Hepatocyte (in vitro differentiated cells): ENCODE measurements at regions not wholly inside any gene's neighbourhood (a gene's known extent, or its start where the extent isn't known, plus 50 kb on each side); places are given as distances from the start of the nearest gene placed in this dataset.

Experiments used
- DNase-seq: peaks from one replicate; pipeline ENCODE4 v3.0.0-alpha.2; 2016; ENCODE audit warnings: low spot score
- H2AFZ ChIP-seq: fragments of 200-600 bp; sonication (generic); 2 replicates; pipeline ENCODE4 v1.6.0; 2016; ENCODE audit warnings: antibody characterized with exemption, mild to moderate bottlenecking
- H3K27ac ChIP-seq: fragments of 200-600 bp; sonication (generic); 2 replicates; pipeline ENCODE4 v1.5.1; 2016; ENCODE audit warnings: mild to moderate bottlenecking
- H3K27me3 ChIP-seq: fragments of 200-600 bp; sonication (generic); 2 replicates; pipeline ENCODE4 v1.6.1; 2016
- H3K36me3 ChIP-seq: fragments of 200-600 bp; sonication (generic); replicated peaks from 2 replicates; pipeline ENCODE4 v1.5.1; 2016; ENCODE audit warnings: low read depth; ENCODE audit not compliant: insufficient read depth
- H3K4me1 ChIP-seq: fragments of 200-600 bp; sonication (generic); 2 replicates; pipeline ENCODE4 v1.5.1; 2016; ENCODE audit warnings: mild to moderate bottlenecking, moderate library complexity; ENCODE audit not compliant: insufficient read depth
- H3K4me2 ChIP-seq: fragments of 200-600 bp; sonication (generic); 2 replicates; pipeline ENCODE4 v1.6.0; 2016
- H3K4me3 ChIP-seq: fragments of 200-600 bp; sonication (generic); 2 replicates; pipeline ENCODE4 v1.5.1; 2016; ENCODE audit warnings: mild to moderate bottlenecking
- H3K79me2 ChIP-seq: fragments of 200-600 bp; sonication (generic); 2 replicates; pipeline ENCODE4 v1.6.0; 2017; ENCODE audit warnings: mild to moderate bottlenecking
- H3K9me2 ChIP-seq: fragments of 200-600 bp; sonication (generic); replicated peaks from 2 replicates; pipeline ENCODE4 v1.6.0; 2017; ENCODE audit warnings: mild to moderate bottlenecking; ENCODE audit not compliant: insufficient read depth
- H3K9me3 ChIP-seq: fragments of 200-600 bp; sonication (generic); 2 replicates; pipeline ENCODE4 v1.5.1; 2016; ENCODE audit warnings: low read depth, mild to moderate bottlenecking
- H4K20me1 ChIP-seq: fragments of 200-600 bp; sonication (generic); 2 replicates; pipeline ENCODE4 v1.6.0; 2016; ENCODE audit warnings: mild to moderate bottlenecking; ENCODE audit not compliant: insufficient read depth, poor library complexity, severe bottlenecking
- CTCF ChIP-seq: fragments of 200-600 bp; sonication (generic); IDR thresholded peaks from 2 replicates; pipeline ENCODE4 v1.5.1; 2016; ENCODE audit warnings: antibody characterized with exemption, mild to moderate bottlenecking; ENCODE audit not compliant: poor library complexity
- EZH2 ChIP-seq: fragments of 200-600 bp; sonication (generic); IDR thresholded peaks from 2 replicates; pipeline ENCODE4 v1.6.1; 2016; ENCODE audit warnings: antibody characterized with exemption, mild to moderate bottlenecking, borderline replicate concordance
- EZH2phosphoT487 ChIP-seq: fragments of 200-600 bp; sonication (generic); IDR thresholded peaks from one replicate; pipeline ENCODE4 v1.6.1; 2018; ENCODE audit warnings: antibody characterized with exemption, mild to moderate bottlenecking, low read depth, moderate library complexity; ENCODE audit not compliant: unreplicated experiment, severe bottlenecking
- WGBS: methylation state at CpG from one replicate; pipeline ENCODE4 v1.1.6; 2016; ENCODE audit warnings: low lambda C conversion rate; ENCODE audit errors: missing lambda C conversion rate; 5-methylcytosine and 5-hydroxymethylcytosine counted together

- Histone ChIP-seq H3K4me3 (no peak overlapping the region), H3K9me2 (no peaks in the 10 kb centered on the region), H3K79me2 (no peaks in the 10 kb centered on the region), H2AFZ (no peak overlapping the region), H3K27ac (no peak overlapping the region), H3K9me3 (no peaks in the 10 kb centered on the region), H3K27me3 (no peaks in the 10 kb centered on the region), H3K4me1 (peaks cover 9% of the 10 kb centered on the region), H4K20me1 (no peaks in the 10 kb centered on the region), H3K4me2 (no peak overlapping the region), H3K36me3 (no peaks in the 10 kb centered on the region)
- 62% methylated on average over 1 of the region's 1 CpG for WGBS
- no peak for DNase-seq
- TF ChIP-seq EZH2phosphoT487, result no peak
- TF ChIP-seq EZH2, result no peak
- no peak for TF ChIP-seq CTCF
These were observed 71.1 kb downstream of the CXCL12 start for GRCh38 chr10:44313761-44314165.

- WGBS, result 78% methylated on average over 3 of the region's 3 CpGs
- H4K20me1 ChIP-seq, result no peaks in the 10 kb centered on the region
These were observed 72.5 kb downstream of the CXCL12 start for GRCh38 chr10:44312401-44312800.

GRCh38 chr10:44311563-44312051 lies 73.3 kb downstream of the CXCL12 start:
- no peaks in the 10 kb centered on the region for H4K20me1 ChIP-seq

More at GRCh38 chr10:44312401-44312800, 72.5 kb downstream of the CXCL12 start:
- H3K9me2 ChIP-seq, result no peaks in the 10 kb centered on the region
- TF ChIP-seq CTCF (no peak), EZH2phosphoT487 (no peak), EZH2 (no peak)
- H2AFZ ChIP-seq, result no peak overlapping the region
- H3K4me2 ChIP-seq, result no peak overlapping the region
- H3K4me3 ChIP-seq, result no peak overlapping the region
- H3K27ac ChIP-seq, result no peak overlapping the region
- no peaks in the 10 kb centered on the region for H3K36me3 ChIP-seq
- H3K4me1 ChIP-seq, result peaks cover 9% of the 10 kb centered on the region
- H3K27me3 ChIP-seq, result no peaks in the 10 kb centered on the region
- DNase-seq, result no peak
- no peaks in the 10 kb centered on the region for H3K79me2 ChIP-seq
- no peaks in the 10 kb centered on the region for H3K9me3 ChIP-seq

More at GRCh38 chr10:44311563-44312051, 73.3 kb downstream of the CXCL12 start:
- TF ChIP-seq EZH2 (no peak), CTCF (no peak), EZH2phosphoT487 (no peak)
- Histone ChIP-seq H3K4me1 (peaks cover 9% of the 10 kb centered on the region), H3K36me3 (no peaks in the 10 kb centered on the region), H3K9me3 (no peaks in the 10 kb centered on the region), H3K27me3 (no peaks in the 10 kb centered on the region), H2AFZ (no peak overlapping the region), H3K27ac (no peak overlapping the region), H3K79me2 (no peaks in the 10 kb centered on the region), H3K4me3 (no peak overlapping the region), H3K9me2 (no peaks in the 10 kb centered on the region), H3K4me2 (peak overlapping the region; percentile 92)
- no peak for DNase-seq
- 87% methylated on average over 12 of the region's 12 CpGs for WGBS
